Left ventricle myocardium inferior (tissue), 1 donor: ENCODE measurements at regions not wholly inside any gene's neighbourhood (a gene's known extent, or its start where the extent isn't known, plus 50 kb on each side); places are given as distances from the start of the nearest gene placed in this dataset.

ENCODE experiments used
- DNase-seq: peaks from one replicate; pipeline ENCODE4 v3.0.0-alpha.2; 2020
- H3K27ac ChIP-seq: fragments of 200-600 bp; replicated peaks from 2 replicates; pipeline ENCODE4 v1.8.0; 2021
- H3K27me3 ChIP-seq: fragments of 200-600 bp; 2 replicates; pipeline ENCODE4 v1.8.0; 2021; ENCODE audit warnings: low read depth
- H3K36me3 ChIP-seq: fragments of 200-600 bp; 2 replicates; pipeline ENCODE4 v1.8.0; 2021
- H3K4me1 ChIP-seq: fragments of 200-600 bp; 2 replicates; pipeline ENCODE4 v1.8.0; 2021
- H3K4me3 ChIP-seq: fragments of 200-600 bp; 2 replicates; pipeline ENCODE4 v1.8.0; 2021; ENCODE audit warnings: mild to moderate bottlenecking, moderate library complexity
- H3K9me3 ChIP-seq: fragments of 200-600 bp; replicated peaks from 2 replicates; pipeline ENCODE4 v1.8.0; 2021
- intact Hi-C: fragments of 100-400 bp; cut with micrococcal nuclease; formaldehyde crosslinking; loops from one replicate; pipeline ENCODE4 v1.11.0; 2022
- TF ChIP-seq, protein P1 (sequence below): fragments of 200-600 bp; IDR thresholded peaks from 2 replicates; pipeline ENCODE4 v1.8.0; 2021; ENCODE audit warnings: antibody characterized with exemption, mild to moderate bottlenecking, borderline replicate concordance
- donor health status: DM: no; HTN: yes; CAD: no; lungs with severe emphysema.

DNA sequence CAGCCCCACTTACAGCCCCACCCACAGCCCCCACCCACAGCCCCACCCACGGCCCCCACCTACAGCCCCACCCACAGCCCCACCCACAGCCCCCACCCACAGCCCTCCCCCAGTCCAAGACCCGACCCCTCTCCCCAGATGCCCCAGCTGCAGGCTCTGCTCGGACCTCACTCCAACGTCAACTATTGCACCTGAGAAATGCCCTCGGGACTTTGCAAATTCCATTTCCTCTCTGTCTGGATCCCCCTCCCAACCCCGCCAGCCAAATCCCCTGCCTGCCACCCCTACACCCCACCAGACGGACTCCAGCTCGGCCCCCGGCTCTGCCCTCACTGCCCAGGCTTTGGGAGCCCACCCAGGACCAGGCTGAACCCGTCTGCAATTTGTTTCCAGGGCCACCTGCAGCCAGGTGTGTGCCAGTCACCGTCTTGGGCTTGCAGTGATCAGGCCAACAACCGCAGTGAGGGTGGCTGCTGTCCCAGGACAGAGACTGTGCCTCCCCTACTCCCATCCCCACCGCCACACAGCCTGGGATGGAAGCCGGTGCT lies 662.8 kb downstream of the BRD1 start:
- TF ChIP-seq, protein P1, sequence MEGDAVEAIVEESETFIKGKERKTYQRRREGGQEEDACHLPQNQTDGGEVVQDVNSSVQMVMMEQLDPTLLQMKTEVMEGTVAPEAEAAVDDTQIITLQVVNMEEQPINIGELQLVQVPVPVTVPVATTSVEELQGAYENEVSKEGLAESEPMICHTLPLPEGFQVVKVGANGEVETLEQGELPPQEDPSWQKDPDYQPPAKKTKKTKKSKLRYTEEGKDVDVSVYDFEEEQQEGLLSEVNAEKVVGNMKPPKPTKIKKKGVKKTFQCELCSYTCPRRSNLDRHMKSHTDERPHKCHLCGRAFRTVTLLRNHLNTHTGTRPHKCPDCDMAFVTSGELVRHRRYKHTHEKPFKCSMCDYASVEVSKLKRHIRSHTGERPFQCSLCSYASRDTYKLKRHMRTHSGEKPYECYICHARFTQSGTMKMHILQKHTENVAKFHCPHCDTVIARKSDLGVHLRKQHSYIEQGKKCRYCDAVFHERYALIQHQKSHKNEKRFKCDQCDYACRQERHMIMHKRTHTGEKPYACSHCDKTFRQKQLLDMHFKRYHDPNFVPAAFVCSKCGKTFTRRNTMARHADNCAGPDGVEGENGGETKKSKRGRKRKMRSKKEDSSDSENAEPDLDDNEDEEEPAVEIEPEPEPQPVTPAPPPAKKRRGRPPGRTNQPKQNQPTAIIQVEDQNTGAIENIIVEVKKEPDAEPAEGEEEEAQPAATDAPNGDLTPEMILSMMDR = no peak
- intact Hi-C loops = no loop called here
- Histone ChIP-seq H3K4me3 (no peak overlapping the region), H3K27me3 (peaks cover 56% of the 10 kb centered on the region), H3K36me3 (no peaks in the 10 kb centered on the region), H3K9me3 (no peaks in the 10 kb centered on the region), H3K4me1 (no peaks in the 10 kb centered on the region), H3K27ac (no peak overlapping the region)
- no peak for DNase-seq

DNA sequence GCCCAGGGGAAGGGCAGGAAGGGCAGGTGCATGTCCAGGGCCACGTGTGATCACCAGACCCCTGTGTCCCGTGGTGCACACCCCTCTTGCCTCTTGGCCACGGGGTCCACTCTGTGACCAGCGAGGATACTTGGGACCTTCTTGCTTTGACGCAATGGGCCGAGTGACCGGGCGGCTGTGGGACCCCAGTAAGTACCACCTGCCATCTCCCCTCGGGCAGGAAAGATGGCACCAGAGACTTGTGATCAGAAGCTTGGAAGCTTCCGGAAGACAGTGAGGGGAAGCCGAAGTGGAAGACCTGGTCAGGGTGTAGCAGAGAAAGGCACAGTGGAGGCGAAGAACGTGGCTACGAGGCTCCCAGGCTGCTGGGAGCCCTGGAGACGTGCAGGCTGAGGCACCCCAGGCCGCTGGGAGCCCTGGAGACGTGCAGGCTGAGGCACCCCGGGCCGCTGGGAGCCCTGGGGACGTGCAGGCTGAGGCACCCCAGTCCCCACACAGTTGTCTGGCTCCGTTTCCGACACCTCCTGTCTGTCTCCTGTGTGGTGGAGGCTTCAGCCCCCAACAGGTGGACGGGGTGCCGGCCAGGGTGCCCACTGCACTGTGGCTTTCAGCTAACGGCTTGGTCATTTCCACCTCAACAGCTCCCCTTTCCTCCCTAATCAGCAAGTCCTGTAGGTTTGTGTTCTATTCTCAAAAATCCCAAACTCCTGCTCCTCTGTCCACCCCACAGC lies 663.5 kb downstream of the BRD1 start:
- Histone ChIP-seq H3K9me3 (no peaks in the 10 kb centered on the region), H3K27ac (no peak overlapping the region), H3K27me3 (peaks cover 60% of the 10 kb centered on the region), H3K4me3 (no peak overlapping the region), H3K4me1 (no peaks in the 10 kb centered on the region), H3K36me3 (no peaks in the 10 kb centered on the region)
- DNase-seq = no peak
- TF ChIP-seq, protein P1 = no peak
- intact Hi-C loops = no loop called here

DNA sequence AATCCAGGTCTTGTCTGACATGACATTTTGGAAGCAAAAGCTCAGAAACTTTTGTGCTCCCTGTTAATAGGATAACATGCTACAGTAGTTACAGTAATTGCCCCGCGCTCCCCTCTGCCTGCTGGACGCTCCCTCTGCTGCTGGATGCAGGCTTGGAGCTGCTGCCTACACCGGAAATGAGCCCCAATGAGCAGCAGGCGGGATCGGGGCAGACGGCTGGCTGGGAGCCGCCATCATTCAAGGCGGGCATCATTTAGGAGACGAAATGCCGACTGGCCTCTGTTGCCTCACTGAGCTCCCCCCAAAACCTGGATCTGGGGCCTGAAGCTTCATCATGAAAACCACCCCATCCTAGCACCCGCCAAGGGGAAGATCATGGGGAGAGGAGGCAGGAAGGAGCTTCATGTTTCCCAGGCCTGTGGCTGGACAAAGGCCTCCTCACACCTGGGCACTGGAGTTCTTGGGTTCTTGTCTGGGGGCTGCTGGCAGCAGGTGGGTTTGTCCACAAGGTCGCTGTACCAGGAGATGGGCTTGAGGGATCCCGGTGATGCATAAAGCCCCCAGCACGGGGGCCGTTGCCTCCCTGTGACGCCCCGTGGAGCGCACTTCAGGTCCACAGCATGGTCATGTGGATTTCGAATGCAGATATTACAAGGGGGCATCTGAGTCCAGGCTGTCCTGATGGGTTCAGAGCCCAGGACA lies 664.3 kb downstream of the BRD1 start:
- no peaks in the 10 kb centered on the region for H3K9me3 ChIP-seq
- no peaks in the 10 kb centered on the region for H3K4me1 ChIP-seq
- DNase-seq = no peak
- intact Hi-C loops = no loop called here
- no peaks in the 10 kb centered on the region for H3K36me3 ChIP-seq
- H3K27me3 ChIP-seq = peaks cover 68% of the 10 kb centered on the region
- no peak overlapping the region for H3K27ac ChIP-seq
- TF ChIP-seq, protein P1 = no peak
- H3K4me3 ChIP-seq = no peak overlapping the region

DNA sequence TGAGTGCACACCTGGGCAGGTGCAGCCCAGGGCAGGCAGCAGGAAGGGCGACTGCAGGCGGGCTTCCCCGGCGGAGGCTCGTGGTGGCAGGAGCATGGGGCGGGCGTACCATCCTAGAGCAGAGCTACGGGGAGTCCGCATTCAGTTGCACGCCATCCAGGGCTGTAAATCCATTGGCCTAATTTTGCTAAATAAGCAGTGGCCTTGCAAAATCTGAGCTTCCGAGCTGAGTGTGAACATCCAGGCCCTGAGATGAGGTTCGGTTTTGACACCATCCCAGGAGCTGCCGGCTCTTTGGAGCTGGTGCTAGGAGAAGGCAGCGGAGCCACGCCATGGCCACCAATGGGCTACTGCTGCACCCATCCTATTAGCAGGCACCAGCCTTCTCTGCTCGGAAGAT lies 664.8 kb downstream of the BRD1 start:
- intact Hi-C loops = no loop called here

DNA sequence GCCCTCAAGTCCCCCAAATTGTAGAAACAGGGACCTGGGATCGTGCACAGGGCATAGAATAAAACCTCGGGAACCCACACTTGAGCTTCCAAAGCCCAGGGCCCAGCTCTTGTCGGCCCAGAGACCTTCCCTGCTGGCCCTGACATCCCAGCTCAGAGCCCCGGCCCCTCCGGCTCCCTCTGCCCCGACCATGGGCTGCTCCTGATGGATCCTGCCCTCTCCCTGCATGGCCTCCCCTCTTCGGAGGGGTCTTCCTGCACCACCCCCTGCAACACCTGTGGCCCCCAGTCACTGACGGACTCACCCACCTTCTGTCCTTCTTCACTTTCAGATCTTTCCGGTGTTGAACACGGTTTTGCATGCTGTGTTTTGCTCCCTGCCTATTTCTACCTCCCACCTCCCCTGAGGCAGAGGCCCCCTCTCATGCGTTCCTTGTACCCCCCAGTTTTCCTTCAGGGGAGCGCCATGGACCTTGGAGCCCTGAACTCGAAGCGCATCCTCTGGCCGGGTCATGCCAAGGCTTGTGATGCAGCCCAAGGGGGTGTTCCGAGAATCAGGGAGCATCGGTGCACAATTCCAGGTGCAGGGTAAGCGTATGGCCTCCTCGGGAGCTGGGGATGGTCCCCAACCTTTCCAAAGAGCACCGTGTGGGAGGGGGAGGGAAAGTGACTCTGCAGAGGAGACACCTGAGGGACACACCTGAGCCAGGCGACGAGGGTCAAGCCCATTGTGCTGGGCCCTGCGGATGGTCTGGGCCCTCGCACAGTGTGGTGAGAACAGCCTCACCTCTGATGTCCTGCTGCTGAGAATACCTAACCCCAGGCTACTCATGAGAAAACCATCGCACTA lies 666.4 kb downstream of the BRD1 start:
- Histone ChIP-seq H3K27me3 (peaks cover 87% of the 10 kb centered on the region), H3K4me3 (no peak overlapping the region), H3K4me1 (no peaks in the 10 kb centered on the region), H3K27ac (no peak overlapping the region), H3K9me3 (no peaks in the 10 kb centered on the region), H3K36me3 (no peaks in the 10 kb centered on the region)
- intact Hi-C loops = no loop called here
- no peak for DNase-seq
- TF ChIP-seq, protein P1 = no peak

More for the DNA sequence above, 664.8 kb downstream of the BRD1 start:
- H3K27ac ChIP-seq = no peak overlapping the region
- TF ChIP-seq, protein P1 = no peak
- no peaks in the 10 kb centered on the region for H3K9me3 ChIP-seq
- H3K27me3 ChIP-seq = peaks cover 73% of the 10 kb centered on the region
- no peak overlapping the region for H3K4me3 ChIP-seq
- DNase-seq = no peak
- no peaks in the 10 kb centered on the region for H3K36me3 ChIP-seq
- no peaks in the 10 kb centered on the region for H3K4me1 ChIP-seq
